Gastroesophageal sphincter (tissue), 3 donors: ENCODE measurements at regions not wholly inside any gene's neighbourhood (a gene's known extent, or its start where the extent isn't known, plus 50 kb on each side); places are given as distances from the start of the nearest gene placed in this dataset.

ENCODE experiments used
- CTCF ChIP-seq, 4 experiments: fragments of 200-600 bp in 2 of 4; fragments of 450-650 bp in 2 of 4; sonication (generic) in 1 of 4; IDR thresholded peaks; one replicate each; pipeline ENCODE4 v1.5.1; 2017 to 2019; ENCODE audit warnings: antibody characterized with exemption in 4 of 4, mild to moderate bottlenecking in 2 of 4, moderate library complexity in 2 of 4
- POLR2A ChIP-seq, 2 donors: fragments of 450-650 bp; IDR thresholded peaks; one replicate each; pipeline ENCODE4 v1.6.1; 2017; ENCODE audit warnings: antibody characterized with exemption in 2 of 2, mild to moderate bottlenecking in 2 of 2, moderate library complexity in 1 of 2
- POLR2AphosphoS5 ChIP-seq: sonication (generic); formaldehyde crosslinking; IDR thresholded peaks from one replicate; pipeline ENCODE4 v1.6.1; 2017; ENCODE audit warnings: antibody characterized with exemption

- no peak for TF ChIP-seq POLR2AphosphoS5
- TF ChIP-seq CTCF (IDR thresholded peaks at IDR 0.05), result no peak
- TF ChIP-seq POLR2A (IDR thresholded peaks at IDR 0.05), result no peak
Measured at GRCh38 chr5:78718824-78719223, 70.3 kb upstream of the LHFPL2 start.
